HG03457 (cell line): ENCODE measurements at regions not wholly inside any gene's neighbourhood (a gene's known extent, or its start where the extent isn't known, plus 50 kb on each side); places are given as distances from the start of the nearest gene placed in this dataset.
"Not testable (repeated sequence)": the region's sequence is repeated elsewhere in the genome, so short reads cannot be mapped to it uniquely, and the experiment has no call there.

Source experiments
- ATAC-seq: cut with Tn5 transposase; IDR thresholded peaks from one replicate; pipeline ENCODE4 v1.9.1; 2021; ENCODE audit warnings: moderate number of reproducible peaks; ENCODE audit not compliant: unreplicated experiment

- ATAC-seq = no peak
Measured at GRCh38 chr15:26132811-26133210, 269.7 kb upstream of the ATP10A start.

GRCh38 chr15:26129852-26130251 lies 266.7 kb upstream of the ATP10A start:
- no peak for ATAC-seq

GRCh38 chr15:26128611-26129140 lies 265.5 kb upstream of the ATP10A start:
- no peak for ATAC-seq

- ATAC-seq = no peak
Measured at GRCh38 chr15:26126819-26127387, 263.8 kb upstream of the ATP10A start.

- ATAC-seq = no peak
Measured at GRCh38 chr15:26126070-26126469, 262.9 kb upstream of the ATP10A start.

GRCh38 chr15:26125664-26126063 lies 262.5 kb upstream of the ATP10A start:
- ATAC-seq = no peak

GRCh38 chr15:26119322-26119721 lies 256.2 kb upstream of the ATP10A start:
- ATAC-seq = no peak

- ATAC-seq = no peak
Measured at GRCh38 chr15:26115229-26115943, 252.3 kb upstream of the ATP10A start.

GRCh38 chr15:26114128-26114527 lies 251.0 kb upstream of the ATP10A start:
- ATAC-seq = not testable (repeated sequence)

- no peak for ATAC-seq
Measured at GRCh38 chr15:26113296-26113695, 250.2 kb upstream of the ATP10A start.

- ATAC-seq = no peak
Measured at GRCh38 chr15:26109203-26109602, 246.1 kb upstream of the ATP10A start.

- ATAC-seq = no peak
Measured at GRCh38 chr15:26106556-26106955, 243.4 kb upstream of the ATP10A start.

- no peak for ATAC-seq
Measured at GRCh38 chr15:26103002-26103404, 239.9 kb upstream of the ATP10A start.

GRCh38 chr15:26102365-26102764 lies 239.2 kb upstream of the ATP10A start:
- no peak for ATAC-seq

- no peak for ATAC-seq
Measured at GRCh38 chr15:26101443-26101842, 238.3 kb upstream of the ATP10A start.

GRCh38 chr15:26098801-26099200 lies 235.7 kb upstream of the ATP10A start:
- ATAC-seq = no peak

GRCh38 chr15:26097216-26097615 lies 234.1 kb upstream of the ATP10A start:
- no peak for ATAC-seq

GRCh38 chr15:26096581-26096980 lies 233.5 kb upstream of the ATP10A start:
- no peak for ATAC-seq

GRCh38 chr15:26095710-26096330 lies 232.7 kb upstream of the ATP10A start:
- ATAC-seq = no peak

GRCh38 chr15:26091184-26091583 lies 228.1 kb upstream of the ATP10A start:
- no peak for ATAC-seq

- ATAC-seq = no peak
Measured at GRCh38 chr15:26087881-26088280, 224.8 kb upstream of the ATP10A start.

- ATAC-seq = no peak
Measured at GRCh38 chr15:26087395-26087794, 224.3 kb upstream of the ATP10A start.
